GM23338 (cell line): ENCODE measurements at regions not wholly inside any gene's neighbourhood (a gene's known extent, or its start where the extent isn't known, plus 50 kb on each side); places are given as distances from the start of the nearest gene placed in this dataset.

Source experiments
- ATAC-seq: fragments of 200-7000 bp; cut with Tn5 transposase; 3 replicates; pipeline ENCODE4 v1.9.1; 2020
- DNase-seq: peaks from one replicate; pipeline ENCODE4 v3.0.0-alpha.2; 2015; ENCODE audit warnings: low spot score
- H2AFZ ChIP-seq: fragments of 200-600 bp; sonication (generic); 2 replicates; pipeline ENCODE4 v1.8.0; 2016; ENCODE audit warnings: antibody characterized with exemption, mild to moderate bottlenecking, moderate library complexity
- H3F3A ChIP-seq: fragments of 200-600 bp; sonication (generic); replicated peaks from 2 replicates; pipeline ENCODE4 v1.8.0; 2017; ENCODE audit warnings: antibody characterized with exemption, mixed run types, low read depth
- H3K27ac ChIP-seq: fragments of 200-600 bp; sonication (generic); 2 replicates; pipeline ENCODE4 v1.6.1; 2016; ENCODE audit warnings: low read depth
- H3K27me3 ChIP-seq: fragments of 200-600 bp; sonication (generic); 2 replicates; pipeline ENCODE4 v1.8.0; 2016; ENCODE audit warnings: mild to moderate bottlenecking, mixed run types, moderate library complexity; ENCODE audit not compliant: insufficient read depth
- H3K36me3 ChIP-seq: fragments of 200-600 bp; sonication (generic); 2 replicates; pipeline ENCODE4 v1.8.0; 2016; ENCODE audit warnings: mild to moderate bottlenecking; ENCODE audit not compliant: insufficient read depth
- H3K4me1 ChIP-seq: fragments of 200-600 bp; sonication (generic); 2 replicates; pipeline ENCODE4 v1.8.0; 2016; ENCODE audit warnings: mild to moderate bottlenecking, moderate library complexity; ENCODE audit not compliant: insufficient read depth
- H3K4me2 ChIP-seq: fragments of 200-600 bp; sonication (generic); 2 replicates; pipeline ENCODE4 v1.7.1; 2017; ENCODE audit warnings: mixed run types
- H3K4me3 ChIP-seq: fragments of 200-600 bp; sonication (generic); 2 replicates; pipeline ENCODE4 v1.6.1; 2016; ENCODE audit warnings: mixed run types
- H3K79me2 ChIP-seq: fragments of 200-600 bp; sonication (generic); replicated peaks from 2 replicates; pipeline ENCODE4 v1.8.0; 2017; ENCODE audit warnings: mild to moderate bottlenecking; ENCODE audit not compliant: insufficient read depth
- H3K9me2 ChIP-seq: fragments of 200-600 bp; sonication (generic); 2 replicates; pipeline ENCODE4 v1.8.0; 2017; ENCODE audit not compliant: insufficient read depth
- H4K20me1 ChIP-seq: fragments of 200-600 bp; sonication (generic); replicated peaks from 2 replicates; pipeline ENCODE4 v1.8.0; 2017; ENCODE audit warnings: mild to moderate bottlenecking; ENCODE audit not compliant: insufficient read depth
- H3K27ac Mint-ChIP-seq: 2 replicates; pipeline ENCODE4 v1.8.0; 2020; ENCODE audit warnings: inconsistent platforms, mild to moderate bottlenecking, moderate library complexity, mixed read lengths
- H3K27me3 Mint-ChIP-seq: 3 replicates; pipeline ENCODE4 v1.8.0; 2022; ENCODE audit warnings: low read depth, mild to moderate bottlenecking, moderate library complexity, mixed read lengths, inconsistent platforms; ENCODE audit not compliant: insufficient read depth, poor library complexity
- H3K36me3 Mint-ChIP-seq: 3 replicates; pipeline ENCODE4 v1.8.0; 2021; ENCODE audit warnings: low read depth, mild to moderate bottlenecking, inconsistent platforms, moderate library complexity, mixed read lengths
- H3K4me1 Mint-ChIP-seq: 3 replicates; pipeline ENCODE4 v1.8.0; 2020; ENCODE audit warnings: mild to moderate bottlenecking, inconsistent platforms, mixed read lengths
- H3K4me3 Mint-ChIP-seq: 3 replicates; pipeline ENCODE4 v1.8.0; 2021; ENCODE audit warnings: moderate library complexity, mild to moderate bottlenecking, inconsistent platforms, mixed read lengths
- H3K9me3 Mint-ChIP-seq: 3 replicates; pipeline ENCODE4 v1.8.0; 2020; ENCODE audit warnings: moderate library complexity, mild to moderate bottlenecking, inconsistent platforms, mixed read lengths
- CREB1 ChIP-seq: fragments of 250-450 bp; sonication (Bioruptor Pico); IDR thresholded peaks from 2 replicates; pipeline ENCODE4 v1.5.0; 2020; ENCODE audit warnings: low read depth, mild to moderate bottlenecking, moderate library complexity
- CTCF ChIP-seq, 2 experiments: fragments of 200-600 bp in 1 of 2; sonication (generic) in 1 of 2; conservative IDR thresholded peaks; 2 replicates each; pipeline versions ENCODE4 v1.5.1 to v1.6.1; 2016 to 2017; ENCODE audit warnings: antibody characterized with exemption in 2 of 2, low read depth in 2 of 2, mild to moderate bottlenecking in 2 of 2, moderate library complexity in 1 of 2
- ETS1 ChIP-seq: IDR thresholded peaks from 2 replicates; pipeline ENCODE4 v1.6.1; 2016; ENCODE audit warnings: antibody characterized with exemption
- EZH2 ChIP-seq: fragments of 200-600 bp; sonication (generic); IDR thresholded peaks from one replicate; pipeline ENCODE4 v1.8.0; 2017; ENCODE audit warnings: antibody characterized with exemption, mild to moderate bottlenecking, low read depth; ENCODE audit not compliant: unreplicated experiment
- EZH2phosphoT487 ChIP-seq: fragments of 200-600 bp; sonication (generic); IDR thresholded peaks from one replicate; pipeline ENCODE4 v1.8.1; 2018; ENCODE audit warnings: antibody characterized with exemption; ENCODE audit not compliant: unreplicated experiment
- JUNB ChIP-seq: IDR thresholded peaks from one replicate; pipeline ENCODE4 v1.6.1; 2016; ENCODE audit warnings: antibody characterized with exemption; ENCODE audit not compliant: unreplicated experiment
- NANOG ChIP-seq: IDR thresholded peaks from 2 replicates; pipeline ENCODE4 v1.6.1; 2016; ENCODE audit warnings: antibody characterized with exemption, borderline replicate concordance
- POLR2AphosphoS5 ChIP-seq: IDR thresholded peaks from 2 replicates; pipeline ENCODE4 v1.6.1; 2016; ENCODE audit warnings: antibody characterized with exemption, low read depth
- REST ChIP-seq: IDR thresholded peaks from one replicate; pipeline ENCODE4 v1.6.1; 2018; ENCODE audit warnings: antibody characterized with exemption; ENCODE audit not compliant: unreplicated experiment
- STAT1 ChIP-seq: IDR thresholded peaks from one replicate; pipeline ENCODE4 v1.6.1; 2016; ENCODE audit warnings: antibody characterized with exemption; ENCODE audit not compliant: unreplicated experiment
- ZNF114 ChIP-seq: fragments of 250-450 bp; sonication (Bioruptor Pico); IDR thresholded peaks from 2 replicates; pipeline ENCODE4 v1.5.0; 2020; ENCODE audit warnings: mild to moderate bottlenecking, moderate library complexity
- ZNF331 ChIP-seq: fragments of 250-450 bp; sonication (Bioruptor Pico); IDR thresholded peaks from 2 replicates; pipeline ENCODE4 v1.5.0; 2020; ENCODE audit warnings: low read depth, mild to moderate bottlenecking, moderate library complexity
- ZNF462 ChIP-seq: fragments of 250-450 bp; sonication (Bioruptor Pico); IDR thresholded peaks from 2 replicates; pipeline ENCODE4 v1.5.0; 2020; ENCODE audit warnings: mild to moderate bottlenecking, moderate library complexity

- Mint-ChIP-seq H3K27me3 (peaks cover 15% of the 10 kb centered on the region), H3K27ac (no peak overlapping the region), H3K9me3 (peaks cover 19% of the 10 kb centered on the region), H3K4me3 (no peak overlapping the region), H3K36me3 (no peaks in the 10 kb centered on the region; the same call in 2 of the 3 replicates), H3K4me1 (no peaks in the 10 kb centered on the region; the same call in 2 of the 3 replicates)
- Histone ChIP-seq H2AFZ (no peak overlapping the region), H3K9me2 (no peaks in the 10 kb centered on the region), H3K27me3 (peaks cover 8% of the 10 kb centered on the region; the same call in 1 of the 2 replicates), H3F3A (no peaks in the 10 kb centered on the region), H4K20me1 (no peaks in the 10 kb centered on the region), H3K4me3 (no peak overlapping the region), H3K4me1 (no peaks in the 10 kb centered on the region), H3K79me2 (no peaks in the 10 kb centered on the region), H3K4me2 (no peak overlapping the region), H3K36me3 (no peaks in the 10 kb centered on the region), H3K27ac (no peak overlapping the region)
- DNase-seq (no peak), ATAC-seq (no peak)
- TF ChIP-seq CTCF (conservative IDR thresholded peaks at IDR 0.05; ENCODE audit: low read depth in 2 of 2) (no peak), ZNF114 (CRISPR knock-in tag) (no peak), JUNB (no peak), POLR2AphosphoS5 (no peak), ETS1 (no peak), ZNF462 (CRISPR knock-in tag) (no peak), STAT1 (no peak), CREB1 (CRISPR knock-in tag) (no peak), EZH2 (no peak), NANOG (no peak), EZH2phosphoT487 (no peak), ZNF331 (CRISPR knock-in tag) (no peak), REST (no peak)
These were observed 59.8 kb upstream of the SOX1 start for GRCh38 chr13:112007191-112007590.
